Right lobe of liver (tissue), 4 donors: ENCODE measurements at regions not wholly inside any gene's neighbourhood (a gene's known extent, or its start where the extent isn't known, plus 50 kb on each side); places are given as distances from the start of the nearest gene placed in this dataset.

Source experiments
- CTCF ChIP-seq, 4 donors: fragments of 200-600 bp in 3 of 4; fragments of 450-650 bp in 1 of 4; IDR thresholded peaks; one replicate each; pipeline versions ENCODE4 v1.5.1 to v1.8.0; 2016 to 2022; ENCODE audit warnings: antibody characterized with exemption in 4 of 4, mild to moderate bottlenecking in 2 of 4
- POLR2A ChIP-seq: fragments of 450-650 bp; IDR thresholded peaks from one replicate; pipeline ENCODE4 v1.6.1; 2017; ENCODE audit warnings: antibody characterized with exemption, mild to moderate bottlenecking
- donor health status: DM: no; HTN: no; CAD: no.
- donor health status: DM: no; HTN: no; CAD: no.
- donor health status: DM: no; HTN: yes; CAD: no.

GRCh38 chr1:38522915-38523567 is 336.5 kb downstream of the RRAGC start:
- no peak for TF ChIP-seq CTCF (IDR thresholded peaks at IDR 0.05)
- TF ChIP-seq POLR2A = no peak
